Effector CD8-positive, alpha-beta T cell (primary cell): ENCODE measurements at regions not wholly inside any gene's neighbourhood (a gene's known extent, or its start where the extent isn't known, plus 50 kb on each side); places are given as distances from the start of the nearest gene placed in this dataset.
"Not testable (repeated sequence)": the region's sequence is repeated elsewhere in the genome, so short reads cannot be mapped to it uniquely, and the experiment has no call there.

Experiments used
- DNase-seq: peaks from one replicate; lab custom pipeline; 2025; lab: John Stamatoyannopoulos, UW

DNA sequence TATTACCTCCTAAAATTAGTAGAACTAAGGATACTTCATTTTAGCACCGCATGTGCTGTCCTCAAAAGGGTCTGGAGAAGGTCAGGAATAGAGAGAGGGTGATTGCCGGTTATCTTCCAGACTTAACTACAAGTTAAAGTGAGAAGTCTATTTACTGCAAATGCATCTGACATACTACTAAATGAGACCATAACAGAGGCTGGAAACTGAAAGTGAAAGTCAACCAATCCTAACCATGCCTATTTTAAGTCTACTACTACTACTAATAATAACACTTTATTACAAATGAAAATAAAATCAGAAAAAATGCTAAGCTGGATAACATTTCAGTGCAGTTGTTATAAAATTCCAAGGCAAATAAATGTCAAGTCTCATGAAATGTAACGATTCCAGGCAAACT is 244.7 kb downstream of the KIF20B start:
- DNase-seq = no peak

DNA sequence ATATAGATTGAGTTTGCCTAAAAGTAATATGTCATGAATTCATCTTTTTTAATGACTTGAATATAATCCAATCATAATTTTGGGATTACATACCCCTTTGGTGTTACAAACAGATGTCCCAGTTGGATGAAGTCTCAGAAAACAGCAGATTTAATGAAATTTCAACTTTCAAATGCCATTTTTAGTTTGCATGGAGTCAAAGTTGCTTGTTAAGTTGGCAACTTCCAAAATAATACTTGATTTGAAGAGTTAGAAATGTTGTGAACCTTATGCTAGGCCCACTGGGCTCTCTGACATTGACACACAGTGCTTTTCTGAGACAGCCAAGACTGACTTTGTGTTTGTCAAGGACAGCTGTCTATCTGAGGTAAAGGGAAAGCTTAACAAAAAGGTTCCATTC is 248.1 kb downstream of the KIF20B start:
- DNase-seq = no peak

DNA sequence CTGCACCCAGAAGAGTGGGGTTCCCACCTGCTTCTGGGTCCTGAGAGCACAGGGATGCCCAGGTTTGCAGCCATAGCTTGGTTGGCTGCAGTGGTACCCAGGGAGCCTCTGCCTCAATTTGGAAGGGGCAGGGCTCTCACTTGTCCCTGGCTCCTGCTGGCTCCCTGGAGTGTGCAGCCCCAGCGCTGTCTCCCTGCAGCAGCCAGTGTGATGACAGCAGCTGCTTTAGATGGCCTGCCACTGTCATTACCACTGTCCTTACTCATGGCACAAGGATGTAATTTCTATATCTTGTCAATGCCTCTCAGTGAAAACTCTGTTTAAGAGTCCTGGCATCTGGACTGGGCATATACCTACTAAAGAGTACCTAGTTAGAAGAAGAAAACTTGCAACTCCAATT is 250.9 kb downstream of the KIF20B start:
- DNase-seq = no peak

DNA sequence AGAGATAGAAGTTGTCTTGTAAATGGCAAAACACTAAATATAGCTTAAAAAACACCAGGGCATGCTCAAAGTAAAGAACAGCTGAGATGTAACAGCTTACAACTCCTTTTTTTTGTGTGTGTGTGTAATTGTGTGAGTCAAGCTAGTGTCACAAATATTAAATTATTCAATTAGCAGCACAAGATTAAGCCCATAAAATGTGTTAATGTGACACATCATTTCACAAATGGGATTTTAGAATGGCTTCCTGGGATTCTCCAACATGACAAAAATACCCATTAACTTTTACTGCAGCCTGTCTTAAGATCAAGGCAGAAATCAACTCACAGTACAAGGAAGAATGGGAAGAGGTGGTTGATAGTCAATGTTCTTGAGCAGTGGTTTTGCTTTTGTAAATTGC is 251.4 kb downstream of the KIF20B start:
- no peak for DNase-seq

DNA sequence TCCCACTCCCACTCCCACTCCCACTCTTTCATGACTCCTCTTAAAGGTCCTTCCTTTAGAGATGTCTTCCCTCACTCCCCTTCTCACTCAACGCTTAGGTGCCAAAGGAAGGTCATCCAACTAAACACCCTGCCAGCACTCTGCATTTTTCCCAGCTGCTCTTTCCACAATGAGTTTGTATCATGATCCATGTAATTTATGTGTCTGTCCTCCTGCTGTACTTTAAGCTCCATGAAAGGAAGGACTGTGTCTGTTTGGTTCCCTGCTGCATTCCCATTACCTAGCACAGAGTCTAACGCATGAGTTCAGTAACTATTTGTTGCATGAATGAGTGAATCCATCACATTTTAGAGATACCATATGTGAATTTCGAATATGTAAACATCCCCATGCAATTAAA is 252.7 kb downstream of the KIF20B start:
- DNase-seq = no peak

DNA sequence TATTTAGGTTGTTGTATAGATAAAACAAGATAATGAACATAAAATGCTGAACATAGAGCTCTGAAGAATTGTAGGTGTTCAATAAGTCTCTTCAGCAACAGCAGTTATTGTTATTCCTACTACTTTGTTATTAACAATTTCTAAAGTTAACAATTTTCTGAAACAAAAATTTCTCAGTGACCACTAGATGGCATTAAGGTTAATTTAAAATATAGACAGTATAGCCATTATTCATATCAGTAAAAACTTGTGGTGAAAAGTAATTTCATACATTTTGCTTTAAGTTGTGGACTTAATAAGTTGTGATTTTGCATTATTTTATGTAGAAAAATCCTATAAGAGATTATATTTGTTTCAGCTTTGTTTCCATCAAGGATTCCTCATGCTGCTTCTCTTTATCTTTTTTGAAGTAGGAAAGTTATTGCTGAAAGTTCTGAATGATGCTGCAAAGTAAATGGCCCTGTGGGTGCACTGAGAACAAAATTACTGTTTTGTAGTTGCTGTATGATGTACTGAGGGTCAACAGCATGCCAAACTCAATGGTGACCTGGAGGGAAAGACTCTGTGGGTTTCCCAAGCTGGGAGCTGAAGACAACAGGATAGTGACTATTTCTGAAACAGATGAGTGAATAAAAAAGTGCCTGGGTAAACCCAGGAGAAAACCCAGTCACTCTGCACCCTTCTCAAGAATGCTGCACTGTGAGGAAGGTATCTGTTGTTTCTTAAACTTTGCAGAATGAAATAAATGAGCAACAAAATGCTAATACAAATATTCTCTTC is 253.6 kb downstream of the KIF20B start:
- no peak for DNase-seq

DNA sequence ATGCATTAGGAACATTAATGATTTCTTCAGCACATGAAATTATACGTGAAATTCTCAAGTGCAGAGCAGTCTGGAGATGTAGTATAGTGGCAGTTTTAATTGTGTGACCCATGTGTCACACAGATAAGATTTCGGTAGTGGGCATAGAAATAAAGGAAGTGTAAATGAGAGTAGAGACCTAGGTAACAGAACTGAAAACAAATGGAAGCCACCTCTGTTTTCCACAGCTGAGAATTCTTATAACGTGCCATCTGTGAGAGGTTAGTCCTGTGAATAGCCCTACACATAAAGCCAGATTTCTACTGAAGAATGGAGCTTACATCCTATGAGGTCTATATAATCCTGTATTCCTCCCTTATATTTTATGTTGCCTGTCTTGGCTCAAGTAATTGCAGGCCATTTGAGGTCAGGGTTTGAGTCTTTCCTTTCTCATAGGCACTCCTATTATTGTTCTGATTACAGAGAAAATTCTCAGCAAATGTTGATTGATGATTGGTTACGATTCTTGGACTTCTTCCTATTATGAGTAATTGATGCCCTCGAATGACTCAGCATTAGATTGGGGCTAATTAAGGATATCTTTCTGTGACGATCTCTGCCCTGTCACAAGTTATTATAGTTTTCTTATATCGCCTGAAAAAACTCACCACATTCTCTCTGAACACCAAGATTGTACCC is 258.2 kb downstream of the KIF20B start:
- DNase-seq = no peak

DNA sequence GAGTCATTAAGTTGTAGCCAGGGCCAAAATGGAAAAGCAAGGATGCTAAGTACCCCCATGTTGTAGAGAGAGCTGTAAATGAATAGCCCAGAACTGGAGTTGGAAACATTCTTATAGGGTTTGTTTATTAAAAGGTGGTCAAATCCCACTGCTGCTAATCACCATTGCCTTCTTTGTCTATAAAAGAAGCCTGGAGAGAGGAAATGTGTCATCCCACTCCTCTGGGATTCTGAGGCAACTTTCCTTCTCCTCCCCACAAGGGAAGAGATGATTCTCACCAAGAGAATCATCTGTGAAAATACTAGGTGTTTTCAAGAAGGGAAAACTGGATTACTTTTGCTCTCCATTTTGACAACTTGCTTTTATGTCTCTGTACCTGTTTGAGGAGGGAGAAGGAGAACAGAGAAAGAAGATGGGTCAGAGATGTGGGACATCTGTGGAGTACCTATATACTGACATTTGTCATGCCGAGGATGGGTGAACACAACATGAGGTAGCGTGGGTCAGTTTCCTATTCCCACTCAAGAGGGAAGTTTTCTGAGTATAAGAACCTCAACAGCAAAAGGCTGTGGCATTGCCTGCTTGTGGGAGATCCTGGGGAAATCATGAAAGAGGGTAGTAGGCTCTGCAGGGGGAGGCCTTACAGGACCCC is 262.2 kb downstream of the KIF20B start:
- no peak for DNase-seq

DNA sequence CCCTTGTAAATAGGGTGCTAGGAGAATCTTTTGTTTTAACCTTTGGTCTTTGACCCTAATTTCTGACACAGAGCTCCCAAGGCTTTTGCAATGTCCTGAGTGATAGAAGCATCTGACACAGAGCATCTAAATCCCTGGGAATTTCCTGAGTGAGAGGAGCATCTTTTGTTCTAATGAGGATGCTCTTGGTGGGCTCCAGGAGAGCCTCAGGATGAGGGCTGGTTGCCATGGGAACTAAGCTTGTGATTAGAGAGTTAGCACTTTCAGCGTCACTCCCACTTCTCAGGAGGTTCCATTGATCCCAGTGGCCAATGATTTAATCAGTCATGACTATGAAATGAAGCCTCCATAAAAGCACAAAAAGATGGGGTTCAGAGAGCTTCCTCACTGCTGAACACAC is 264.8 kb downstream of the KIF20B start:
- no peak for DNase-seq

DNA sequence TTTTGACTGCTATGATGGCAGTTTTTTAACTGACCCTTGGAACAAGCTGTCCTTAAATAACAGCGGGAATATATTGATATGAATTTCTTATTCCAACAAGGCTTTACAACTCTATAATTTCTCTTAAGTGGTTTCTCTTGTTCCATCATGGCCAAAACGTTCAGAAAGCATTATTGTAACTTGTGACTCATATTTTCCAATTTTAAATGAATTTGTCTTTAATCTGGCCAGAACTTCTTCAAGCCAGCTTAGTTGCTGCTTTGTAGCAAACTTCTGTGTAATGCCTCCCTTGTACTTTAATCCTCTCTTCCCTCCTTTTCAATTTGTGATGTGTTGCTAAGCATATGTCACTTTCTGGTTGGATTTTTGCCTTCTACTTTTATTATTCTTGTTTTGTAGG is 271.9 kb downstream of the KIF20B start:
- no peak for DNase-seq

DNA sequence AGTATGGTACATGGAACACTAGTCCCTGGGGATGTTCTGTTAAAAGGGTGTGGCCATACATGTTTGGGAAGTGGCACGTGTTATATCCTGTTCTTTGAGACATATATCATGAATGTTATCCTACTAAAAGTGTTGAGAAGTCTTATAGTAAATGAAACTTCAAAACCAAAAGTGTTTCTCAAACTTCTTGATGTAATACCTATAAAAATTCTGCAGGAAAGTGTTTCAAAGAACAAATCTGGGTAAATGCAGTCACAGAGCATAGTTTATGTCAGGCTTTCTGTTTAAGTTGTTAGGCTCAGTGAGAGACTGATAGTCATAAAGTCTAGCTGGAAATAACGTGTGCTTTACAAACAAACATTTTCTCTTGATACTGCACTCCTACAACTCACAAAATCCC is 273.7 kb downstream of the KIF20B start:
- no peak for DNase-seq

DNA sequence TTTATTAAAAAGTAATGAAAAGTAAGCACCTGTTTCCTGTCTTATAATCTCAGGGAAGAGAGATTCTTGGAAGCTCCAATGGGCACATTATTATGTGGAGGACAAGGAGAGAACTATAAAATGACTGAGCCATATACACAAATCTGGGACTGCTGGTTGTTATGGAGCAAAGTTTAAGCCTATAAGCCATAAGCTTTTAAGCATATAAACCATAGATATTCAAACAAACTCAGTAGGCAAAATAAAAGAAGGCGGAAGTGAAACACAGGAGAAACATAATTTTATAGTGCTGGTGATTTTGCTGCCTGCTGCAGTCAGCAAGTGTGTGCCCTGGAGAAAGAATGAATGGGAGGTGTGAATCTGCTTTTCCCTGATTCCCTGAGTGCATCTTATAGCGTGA is 274.4 kb downstream of the KIF20B start:
- DNase-seq = no peak

DNA sequence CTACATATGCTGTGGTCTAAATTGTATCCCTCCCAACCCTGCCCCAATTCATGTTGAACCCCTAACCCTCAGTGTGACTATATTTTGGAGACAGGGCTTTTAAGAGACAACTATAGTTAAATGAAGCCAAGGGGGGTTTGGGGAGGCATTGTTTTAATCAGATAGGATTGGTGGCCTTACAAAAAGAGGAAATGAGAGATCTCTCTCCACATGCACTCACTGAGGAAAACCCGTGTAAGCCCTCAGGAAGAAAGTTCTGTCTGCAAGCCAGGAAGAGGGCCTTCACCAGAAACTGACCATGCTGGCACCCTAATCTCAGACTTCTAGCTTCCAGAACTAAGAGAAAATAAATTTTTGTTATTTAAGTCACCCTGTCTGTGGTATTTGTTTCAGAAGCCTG is 276.7 kb downstream of the KIF20B start:
- DNase-seq = no peak

DNA sequence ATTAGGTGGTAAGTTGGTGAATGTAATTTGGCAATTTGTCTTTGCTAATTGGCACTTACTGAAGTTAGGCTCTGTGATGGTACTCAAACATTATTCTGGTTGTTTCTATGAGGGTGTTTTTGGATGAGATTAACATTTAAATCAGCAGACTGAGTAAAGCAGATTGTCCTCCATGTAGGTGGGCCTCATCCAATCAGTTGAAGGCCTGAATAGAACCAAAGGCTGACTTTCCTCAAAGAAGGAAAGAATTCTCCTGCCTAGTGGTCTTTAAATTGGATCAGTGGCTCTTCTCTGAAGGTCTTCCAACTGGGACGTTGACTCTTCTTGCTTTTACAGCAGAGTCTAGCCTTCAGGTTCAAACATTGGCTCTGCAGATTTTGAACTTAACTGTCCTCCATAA is 278.3 kb downstream of the KIF20B start:
- no peak for DNase-seq

DNA sequence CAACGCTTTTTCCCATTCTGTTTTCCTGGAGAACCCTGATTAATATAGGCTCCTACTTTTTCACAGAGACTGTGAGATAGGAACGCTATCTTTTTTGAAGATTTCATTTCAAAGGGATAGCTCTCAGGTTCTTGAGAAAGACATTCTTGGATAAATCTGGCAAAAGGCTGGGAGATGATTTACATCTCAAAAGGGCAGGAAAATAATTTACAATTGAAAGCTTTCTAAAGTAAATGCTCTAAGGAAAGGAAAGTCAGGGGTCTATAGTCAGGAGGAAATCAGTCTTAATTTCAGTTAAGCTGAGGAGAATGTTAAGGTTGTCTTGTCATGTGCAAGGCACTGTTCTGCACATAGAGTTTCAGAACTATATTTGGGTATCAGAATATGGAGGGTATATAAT is 278.8 kb downstream of the KIF20B start:
- no peak for DNase-seq

DNA sequence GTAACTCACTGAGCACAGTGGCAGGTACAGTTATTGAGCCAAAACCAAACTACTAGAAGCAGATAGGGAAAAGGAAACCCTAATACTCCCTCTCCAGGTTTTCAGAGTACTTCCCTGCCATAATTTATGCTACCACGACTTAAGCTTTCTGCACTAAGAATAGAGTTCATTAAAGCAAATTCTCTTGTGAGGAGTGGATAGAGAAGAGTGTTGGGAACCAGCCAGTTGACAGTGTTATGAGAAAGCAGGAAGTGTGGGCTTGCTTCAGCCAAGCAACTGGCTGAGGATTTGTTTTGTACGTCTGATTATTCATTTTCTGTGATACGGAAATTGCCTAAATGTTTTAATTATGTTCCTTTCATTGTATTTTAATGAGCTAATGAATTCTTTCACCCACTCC is 280.5 kb downstream of the KIF20B start:
- no peak for DNase-seq

DNA sequence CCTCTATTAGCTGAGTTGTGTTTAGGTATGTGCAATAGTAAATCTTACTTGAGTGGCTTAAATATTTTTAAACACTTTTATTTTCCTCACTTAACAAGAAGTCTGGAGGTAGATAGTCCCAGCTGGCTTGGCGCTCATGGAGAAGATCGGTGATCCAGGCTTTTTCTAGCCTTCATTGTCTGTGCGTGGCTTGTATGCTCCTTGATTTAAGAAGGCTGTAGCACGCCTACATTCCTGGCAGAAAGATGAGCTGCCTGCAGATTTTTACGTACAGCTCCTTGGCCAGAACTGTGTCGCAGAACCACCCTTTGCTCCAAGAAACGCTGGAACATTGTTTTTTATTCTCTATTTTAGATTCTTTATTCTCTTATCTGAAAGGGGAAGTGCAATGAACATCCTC is 284.1 kb downstream of the KIF20B start:
- DNase-seq = no peak

DNA sequence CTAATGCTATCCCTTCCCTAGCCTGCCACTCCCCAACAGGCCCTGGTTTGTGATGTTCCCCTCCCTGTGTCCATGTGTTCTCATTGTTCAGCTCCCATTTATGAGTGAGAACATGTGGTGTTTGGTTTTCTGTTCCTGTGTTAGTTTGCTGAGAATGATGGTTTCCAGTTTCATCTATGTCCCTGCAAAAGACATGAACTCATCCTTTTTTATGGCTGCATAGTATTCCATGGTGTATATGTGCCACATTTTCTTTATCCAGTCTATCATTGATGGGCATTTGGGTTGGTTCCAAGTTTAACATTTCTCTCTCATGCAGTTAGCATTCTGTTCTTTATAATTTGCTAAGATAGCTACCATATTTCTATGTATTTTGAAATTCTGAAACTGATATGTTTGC is 287.0 kb downstream of the KIF20B start:
- DNase-seq = not testable (repeated sequence)

DNA sequence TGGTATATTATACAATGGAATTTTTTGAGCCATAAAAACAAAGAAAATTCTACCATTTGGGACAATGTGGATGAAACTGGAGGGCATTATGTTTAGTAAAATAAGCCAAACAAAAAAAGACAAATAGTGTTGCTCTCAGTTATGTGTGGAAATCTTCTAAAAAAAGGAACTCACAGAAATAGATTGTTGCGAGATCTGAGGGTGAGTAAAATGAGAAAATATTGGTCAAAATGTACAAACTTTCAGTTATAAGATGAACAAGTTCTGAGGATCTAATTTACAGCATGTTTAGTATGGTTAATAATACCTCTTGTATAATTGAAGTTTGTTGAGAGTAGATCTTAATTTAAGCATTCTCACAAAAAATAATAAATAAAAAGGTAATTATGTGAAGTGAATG is 291.2 kb downstream of the KIF20B start:
- no peak for DNase-seq

DNA sequence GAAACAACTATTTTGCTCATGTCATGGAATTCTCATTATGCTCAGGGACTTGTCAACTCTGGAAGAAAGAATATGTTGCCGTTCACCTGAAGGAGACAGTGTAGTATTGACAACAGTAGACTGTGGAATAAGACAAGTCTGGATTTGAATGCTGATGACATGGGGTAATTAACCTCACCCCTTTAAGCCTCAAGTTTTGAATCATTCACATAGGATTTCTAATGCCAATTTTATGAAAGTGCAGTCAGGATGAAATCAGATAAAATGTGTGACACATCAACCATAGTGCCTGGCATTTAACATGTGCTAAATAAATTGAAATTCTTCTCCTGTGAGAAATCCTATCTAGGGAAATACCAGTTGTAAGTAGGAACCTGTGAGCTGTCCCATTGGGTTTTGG is 305.8 kb downstream of the KIF20B start:
- DNase-seq = no peak

DNA sequence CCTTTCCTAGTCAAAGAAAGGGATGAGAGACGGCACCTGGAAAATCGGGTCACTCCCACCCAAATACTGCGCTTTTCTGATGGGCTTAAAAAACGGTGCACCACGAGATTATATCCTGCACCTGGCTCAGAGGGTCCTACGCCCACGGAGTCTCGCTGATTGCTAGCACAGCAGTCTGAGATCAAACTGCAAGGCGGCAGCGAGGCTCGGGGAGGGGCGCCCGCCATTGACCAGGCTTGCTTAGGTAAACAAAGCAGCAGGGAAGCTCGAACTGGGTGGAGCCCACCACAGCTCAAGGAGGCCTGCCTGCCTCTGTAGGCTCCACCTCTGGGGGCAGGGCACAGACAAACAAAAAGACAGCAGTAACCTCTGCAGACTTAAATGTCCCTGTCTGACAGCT is 309.9 kb downstream of the KIF20B start:
- DNase-seq = not testable (repeated sequence)

DNA sequence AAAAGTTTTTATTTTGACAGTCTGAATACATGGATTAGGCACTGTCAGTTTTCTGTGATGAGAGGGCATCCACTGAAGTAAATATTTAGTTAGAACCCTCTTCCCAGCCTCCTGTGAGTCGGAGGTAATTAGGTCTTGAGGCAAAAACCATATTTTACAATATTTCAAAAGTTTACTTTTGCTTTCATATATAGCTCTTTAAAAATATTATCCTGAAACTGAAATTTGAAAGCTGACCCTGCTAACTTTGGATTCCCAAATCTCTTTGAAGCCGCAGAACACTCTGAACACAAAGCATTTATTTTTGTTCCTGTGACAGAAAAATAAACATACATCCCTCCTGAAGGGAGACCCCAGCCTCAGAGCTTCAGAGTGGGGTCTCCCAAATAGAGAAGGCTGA is 317.4 kb downstream of the KIF20B start:
- DNase-seq = no peak

DNA sequence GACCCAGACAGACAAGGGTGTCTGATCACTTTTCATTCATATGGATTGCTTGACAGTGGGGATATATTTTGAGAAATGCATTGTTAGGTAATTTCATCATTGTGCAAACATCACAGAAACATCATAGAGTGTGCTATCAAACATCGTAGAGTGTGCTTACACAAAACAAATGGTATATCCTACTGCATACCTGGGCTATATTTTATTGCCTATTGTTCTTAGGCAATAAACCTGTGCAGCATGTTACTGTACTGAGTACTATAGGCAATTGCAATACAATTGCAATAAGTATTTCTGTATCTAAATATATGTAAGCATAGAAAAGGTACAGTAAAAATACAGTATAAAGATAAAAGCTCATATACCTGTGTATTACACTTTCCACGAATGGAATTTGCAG is 319.1 kb downstream of the KIF20B start:
- DNase-seq = no peak
